ENCODE measurements at regions not wholly inside any gene's neighbourhood (a gene's known extent, or its start where the extent isn't known, plus 50 kb on each side); places are given as distances from the start of the nearest gene placed in this dataset.

GRCh38 chr2:200725596-200725995, 86.1 kb upstream of the BZW1 start:
- Histone ChIP-seq H3K4me1 (no peaks in the 10 kb centered on the region), H3K27me3 (no peaks in the 10 kb centered on the region), H3K4me3 (no peak overlapping the region), H3K9me3 (no peaks in the 10 kb centered on the region), H3K27ac (no peak overlapping the region), H3K36me3 (no peaks in the 10 kb centered on the region)
- TF ChIP-seq, protein P1, sequence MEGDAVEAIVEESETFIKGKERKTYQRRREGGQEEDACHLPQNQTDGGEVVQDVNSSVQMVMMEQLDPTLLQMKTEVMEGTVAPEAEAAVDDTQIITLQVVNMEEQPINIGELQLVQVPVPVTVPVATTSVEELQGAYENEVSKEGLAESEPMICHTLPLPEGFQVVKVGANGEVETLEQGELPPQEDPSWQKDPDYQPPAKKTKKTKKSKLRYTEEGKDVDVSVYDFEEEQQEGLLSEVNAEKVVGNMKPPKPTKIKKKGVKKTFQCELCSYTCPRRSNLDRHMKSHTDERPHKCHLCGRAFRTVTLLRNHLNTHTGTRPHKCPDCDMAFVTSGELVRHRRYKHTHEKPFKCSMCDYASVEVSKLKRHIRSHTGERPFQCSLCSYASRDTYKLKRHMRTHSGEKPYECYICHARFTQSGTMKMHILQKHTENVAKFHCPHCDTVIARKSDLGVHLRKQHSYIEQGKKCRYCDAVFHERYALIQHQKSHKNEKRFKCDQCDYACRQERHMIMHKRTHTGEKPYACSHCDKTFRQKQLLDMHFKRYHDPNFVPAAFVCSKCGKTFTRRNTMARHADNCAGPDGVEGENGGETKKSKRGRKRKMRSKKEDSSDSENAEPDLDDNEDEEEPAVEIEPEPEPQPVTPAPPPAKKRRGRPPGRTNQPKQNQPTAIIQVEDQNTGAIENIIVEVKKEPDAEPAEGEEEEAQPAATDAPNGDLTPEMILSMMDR (IDR thresholded peaks at IDR 0.05): no peak
- no peak for ATAC-seq
- DNase-seq: no peak
- intact Hi-C loops (cut with DNase I): no loop called here

DNA sequence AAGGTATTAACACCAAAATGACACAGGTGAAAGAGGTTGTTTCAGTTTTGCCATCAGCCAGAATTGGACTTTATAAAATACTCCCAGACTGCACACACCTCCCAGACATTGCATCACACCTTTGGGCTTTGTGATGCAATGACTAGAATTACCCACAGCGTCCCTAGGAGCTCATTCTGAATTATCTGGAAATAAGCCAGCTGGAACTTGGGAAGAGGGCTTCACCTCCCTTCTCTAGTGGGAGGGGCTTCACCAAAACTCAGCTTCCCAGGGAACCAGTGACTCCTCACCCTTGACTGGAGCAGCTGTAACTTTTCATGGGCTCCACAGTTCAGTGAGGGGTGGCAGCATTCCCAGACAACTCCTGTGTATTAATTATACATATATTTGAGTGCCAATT, 83.1 kb upstream of the BZW1 start:
- ATAC-seq (peak; percentile 53), DNase-seq (peak in 2 of 4 donors; percentile 56 to 85)
- intact Hi-C loops (cut with DNase I): no loop called here
- no peaks in the 10 kb centered on the region for H3K9me3 ChIP-seq
- no peaks in the 10 kb centered on the region for H3K4me1 ChIP-seq
- no peaks in the 10 kb centered on the region for H3K36me3 ChIP-seq
- H3K4me3 ChIP-seq: no peak overlapping the region
- no peak overlapping the region for H3K27ac ChIP-seq
- TF ChIP-seq, protein P1 (IDR thresholded peaks at IDR 0.05): no peak
- H3K27me3 ChIP-seq: no peaks in the 10 kb centered on the region

DNA sequence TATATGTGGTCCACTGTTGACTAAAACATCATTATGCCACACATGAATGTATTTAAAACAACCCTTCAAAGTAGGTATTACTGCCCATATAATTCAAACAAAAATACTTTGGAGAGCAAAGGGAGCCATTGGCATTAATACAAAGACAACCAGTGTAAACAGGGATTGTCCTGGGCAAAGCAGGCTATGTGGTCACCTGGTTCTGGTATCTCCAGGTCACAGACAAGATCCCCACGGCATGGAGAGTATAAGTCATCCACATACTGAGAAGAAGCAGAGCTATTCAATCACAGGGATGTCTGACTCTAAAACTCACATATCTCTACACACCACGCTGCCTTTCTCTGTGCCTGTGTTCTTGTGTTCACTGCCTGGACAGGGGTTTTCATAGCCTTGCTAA, 81.4 kb upstream of the BZW1 start:
- Histone ChIP-seq H3K27ac (no peak overlapping the region), H3K36me3 (no peaks in the 10 kb centered on the region), H3K4me3 (no peak overlapping the region), H3K27me3 (no peaks in the 10 kb centered on the region), H3K9me3 (no peaks in the 10 kb centered on the region), H3K4me1 (no peaks in the 10 kb centered on the region)
- TF ChIP-seq, protein P1 (IDR thresholded peaks at IDR 0.05): no peak
- DNase-seq (no peak), ATAC-seq (no peak)
- intact Hi-C loops (cut with DNase I): no loop called here

- Histone ChIP-seq H3K4me1 (no peaks in the 10 kb centered on the region), H3K4me3 (no peak overlapping the region), H3K36me3 (no peaks in the 10 kb centered on the region), H3K27me3 (no peaks in the 10 kb centered on the region), H3K9me3 (no peaks in the 10 kb centered on the region), H3K27ac (no peak overlapping the region)
- TF ChIP-seq, protein P1 (IDR thresholded peaks at IDR 0.05): no peak
- DNase-seq: no peak
- intact Hi-C loops (cut with DNase I): no loop called here
- no peak for ATAC-seq
Observed at GRCh38 chr2:200730960-200731359, 80.8 kb upstream of the BZW1 start.

GRCh38 chr2:200732866-200733265, 78.8 kb upstream of the BZW1 start:
- H3K27ac ChIP-seq: no peak overlapping the region
- H3K27me3 ChIP-seq: no peaks in the 10 kb centered on the region
- no peaks in the 10 kb centered on the region for H3K9me3 ChIP-seq
- no peaks in the 10 kb centered on the region for H3K4me1 ChIP-seq
- DNase-seq (no peak), ATAC-seq (no peak)
- H3K4me3 ChIP-seq: no peak overlapping the region
- TF ChIP-seq, protein P1 (IDR thresholded peaks at IDR 0.05): no peak
- no peaks in the 10 kb centered on the region for H3K36me3 ChIP-seq
- intact Hi-C loops (cut with DNase I): no loop called here

Data from left lung (tissue), 4 donors.